HPDE6-E6E7 (cell line): ENCODE measurements at regions not wholly inside any gene's neighbourhood (a gene's known extent, or its start where the extent isn't known, plus 50 kb on each side); places are given as distances from the start of the nearest gene placed in this dataset.
"Not testable (repeated sequence)": the region's sequence is repeated elsewhere in the genome, so short reads cannot be mapped to it uniquely, and the experiment has no call there.

Experiments used
- DNase-seq: peaks from one replicate; pipeline ENCODE4 v3.0.0; 2011; ENCODE audit warnings: missing footprints; ENCODE audit errors: extremely low spot score

DNA sequence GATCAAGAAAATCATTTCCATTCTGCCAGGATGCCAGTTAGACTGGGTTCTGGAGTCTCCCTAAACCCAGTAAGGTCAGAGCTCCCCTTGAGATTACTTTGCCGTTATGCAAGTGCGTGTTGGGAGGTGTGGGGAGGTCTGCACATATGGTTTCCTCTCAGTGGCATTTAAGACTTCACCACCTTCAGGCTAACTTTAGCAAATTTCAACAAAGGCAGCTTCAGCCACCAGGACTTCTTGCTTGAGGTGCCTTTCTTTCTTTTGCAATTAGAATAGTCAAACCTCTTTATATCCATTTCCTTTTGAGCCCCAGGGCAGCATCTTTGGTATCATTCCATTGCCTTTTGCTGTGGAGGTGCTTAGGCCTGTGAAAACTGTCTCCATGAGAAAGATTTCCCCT lies 117.2 kb upstream of the CCND2 start:
- no peak for DNase-seq

DNA sequence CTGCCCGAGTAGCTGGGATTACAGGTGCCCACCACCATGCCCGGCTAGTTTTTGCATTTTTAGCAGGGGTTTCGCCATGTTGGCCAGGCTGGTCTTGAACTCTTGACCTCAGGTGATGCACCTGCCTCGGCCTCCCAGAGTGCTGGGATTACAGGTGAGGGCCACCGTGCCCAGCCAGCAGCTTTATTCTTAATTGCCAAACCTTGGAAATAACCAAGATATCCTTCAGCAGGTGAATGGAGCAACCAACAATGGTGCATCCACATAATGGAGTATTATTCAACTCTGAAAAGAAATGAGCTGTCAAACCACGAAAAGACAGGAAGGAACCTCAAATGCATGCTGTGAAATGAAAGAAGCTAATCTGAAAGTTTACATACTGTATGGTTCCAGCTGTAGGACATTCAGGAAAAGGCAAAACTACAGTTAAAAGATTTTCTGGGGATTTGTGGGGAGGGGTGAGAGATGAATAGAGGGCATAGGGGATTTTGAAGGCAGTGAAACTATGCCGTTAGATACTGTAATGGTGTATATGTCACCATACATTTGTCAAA lies 118.8 kb upstream of the CCND2 start:
- DNase-seq, result no peak

DNA sequence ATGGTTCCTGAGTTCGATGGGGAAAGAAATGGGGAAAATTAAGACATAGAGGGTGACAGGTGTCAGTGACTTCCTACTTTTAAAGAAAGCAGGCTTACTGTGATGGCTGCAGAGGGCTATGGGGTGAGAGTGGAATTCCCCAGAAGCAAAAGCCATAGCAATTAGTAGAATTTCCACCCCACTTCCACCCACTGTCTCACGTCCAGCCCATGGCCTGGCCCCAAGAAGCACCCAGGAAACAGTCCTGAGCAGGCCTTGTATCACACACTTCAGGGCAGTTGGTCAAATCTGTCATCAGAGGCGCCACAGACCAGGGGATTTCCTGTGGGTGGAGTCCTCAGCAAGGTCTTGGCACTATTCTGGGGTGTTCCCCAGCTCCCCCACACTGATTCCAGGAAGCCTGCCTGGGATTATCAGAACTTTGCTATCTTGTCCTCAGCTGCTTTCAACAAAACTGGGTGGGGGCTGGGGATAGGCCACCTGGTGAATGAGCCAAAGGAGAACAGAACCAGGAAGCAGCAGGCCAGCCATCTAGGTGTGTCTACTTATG lies 120.1 kb upstream of the CCND2 start:
- no peak for DNase-seq

DNA sequence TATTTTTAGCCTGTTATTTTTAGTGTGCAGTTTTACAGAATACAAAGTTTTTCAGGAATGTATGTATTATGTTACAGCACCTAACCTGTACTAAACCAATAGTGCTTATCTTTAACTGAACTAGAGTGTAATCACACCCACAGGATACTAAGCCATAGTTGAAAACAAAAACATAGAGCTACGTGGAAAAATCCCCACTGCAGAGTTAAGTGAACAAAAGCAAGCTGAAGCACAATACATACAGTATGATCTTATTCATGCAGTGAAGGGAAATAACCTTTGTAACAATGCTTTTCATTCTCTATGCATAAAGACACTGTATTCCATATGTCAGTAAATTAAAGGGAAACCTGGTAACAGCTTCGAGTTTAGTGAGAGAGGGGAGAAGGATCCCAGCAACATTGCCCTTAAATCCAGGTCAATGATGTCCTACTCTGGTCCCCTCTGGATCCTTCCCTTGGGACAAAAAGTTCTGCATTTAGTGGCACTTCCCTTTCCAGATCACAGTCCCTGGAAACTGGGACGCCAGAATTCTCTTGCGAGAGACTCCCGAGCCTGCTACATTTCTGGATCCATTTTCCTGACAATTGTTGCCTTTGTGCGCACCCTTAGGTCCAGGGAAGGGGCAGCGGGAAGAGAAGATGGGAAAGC lies 121.3 kb upstream of the CCND2 start:
- DNase-seq, result no peak

DNA sequence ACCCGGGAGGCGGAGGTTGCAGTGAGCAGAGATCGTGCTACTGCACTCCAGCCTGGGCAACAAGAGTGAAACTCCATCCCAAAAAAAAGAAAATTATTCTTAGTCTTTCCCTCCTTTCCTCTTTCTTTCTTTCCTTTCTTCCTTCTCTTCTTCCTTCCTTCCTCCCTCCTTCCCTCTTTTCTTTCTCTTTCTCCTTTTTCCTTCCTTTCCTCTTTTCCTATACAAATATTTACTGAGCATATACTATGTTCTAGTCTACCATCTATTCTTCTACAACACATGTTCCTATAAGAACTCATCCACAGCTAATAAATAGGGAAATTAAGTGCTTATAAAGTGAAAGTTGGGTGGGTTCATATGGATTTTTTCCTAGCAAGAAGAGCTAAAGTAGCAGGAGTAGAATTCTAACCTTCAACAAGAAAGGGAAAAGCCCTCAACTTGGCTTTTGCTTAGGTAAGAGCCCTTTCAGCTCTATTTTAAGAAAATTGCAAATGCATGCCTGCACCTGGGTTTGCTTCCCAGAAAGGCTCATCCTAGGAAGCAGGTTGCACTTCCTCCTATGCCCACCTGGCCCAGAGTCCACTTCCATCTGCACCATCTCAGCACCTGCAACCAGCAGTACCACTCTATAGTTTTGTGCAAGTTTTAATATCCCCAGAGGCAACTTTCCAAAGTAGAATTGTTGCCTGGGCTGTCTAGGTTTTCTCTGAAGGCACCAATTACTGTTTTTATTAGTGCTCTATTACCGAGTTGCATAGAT lies 122.0 kb upstream of the CCND2 start:
- DNase-seq, result no peak

DNA sequence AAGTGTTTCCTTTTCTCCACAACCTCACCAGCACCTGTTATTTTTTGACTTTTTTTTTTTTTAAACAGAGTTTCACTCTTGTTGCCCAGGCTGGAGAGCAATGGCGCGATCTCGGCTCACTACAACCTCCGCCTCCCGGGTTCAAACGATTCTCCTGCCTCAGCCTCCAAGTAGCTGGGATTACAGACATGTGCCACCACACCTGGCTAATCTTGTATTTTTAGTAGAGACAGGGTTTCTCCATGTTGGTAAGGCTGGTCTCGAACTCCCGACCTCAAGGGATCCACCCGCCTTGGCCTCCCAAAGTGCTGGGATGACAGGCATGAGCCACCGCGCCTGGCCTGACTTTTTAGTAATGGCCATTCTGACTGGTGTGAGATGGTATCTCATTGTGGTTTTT lies 123.2 kb upstream of the CCND2 start:
- not testable (repeated sequence) for DNase-seq

DNA sequence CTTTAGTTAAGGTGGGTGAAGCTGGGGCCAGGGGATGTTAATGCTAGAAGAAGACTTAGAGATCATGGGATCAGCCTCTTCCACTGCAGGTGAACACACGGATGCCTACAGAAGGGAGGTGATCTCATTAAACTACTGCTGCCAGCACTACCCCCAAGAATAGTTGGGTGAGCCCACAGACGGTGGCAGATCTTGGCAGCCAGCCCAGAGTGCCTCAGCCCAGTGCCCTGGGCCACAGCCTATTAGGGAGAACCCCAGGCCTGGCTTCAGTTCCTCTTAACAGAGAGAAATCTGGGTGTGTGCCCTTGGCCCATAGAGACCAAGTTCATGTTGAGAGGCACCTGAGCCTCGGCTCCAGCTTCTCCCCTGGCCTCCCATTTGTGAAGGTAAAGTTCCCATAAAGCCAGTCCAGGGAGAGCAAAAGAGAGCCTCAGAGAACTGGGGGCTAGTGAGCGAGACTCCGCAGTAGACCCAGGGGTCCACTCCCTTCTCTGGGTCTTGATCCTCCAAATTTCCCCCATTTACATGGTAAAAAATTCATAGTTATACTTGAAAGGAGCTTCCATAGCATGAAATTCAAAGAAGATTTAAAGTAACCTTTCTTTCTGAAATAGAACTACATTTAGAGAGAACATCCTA lies 125.0 kb upstream of the CCND2 start:
- DNase-seq, result no peak

DNA sequence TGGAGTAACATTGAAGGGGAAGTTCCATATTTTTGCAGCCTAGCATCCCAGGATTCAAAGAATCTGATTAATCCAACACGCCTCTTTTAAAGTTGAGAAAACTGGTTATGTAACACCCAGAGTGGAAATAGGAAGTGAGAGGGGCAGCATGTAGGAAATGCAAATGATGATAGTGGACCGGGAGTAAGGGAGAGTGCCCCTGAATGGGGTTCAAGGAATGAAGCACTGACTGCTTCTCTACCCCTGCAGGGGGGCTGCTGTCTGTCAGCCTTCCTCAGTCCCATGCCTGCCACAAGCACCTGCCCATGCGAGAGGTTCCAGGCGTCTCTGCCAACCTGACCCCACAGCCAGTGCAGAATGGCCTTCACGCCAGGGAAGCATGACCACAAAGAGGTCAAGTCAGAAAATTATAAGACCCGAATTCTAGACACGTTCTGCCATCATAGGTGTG lies 126.5 kb upstream of the CCND2 start:
- DNase-seq, result no peak

DNA sequence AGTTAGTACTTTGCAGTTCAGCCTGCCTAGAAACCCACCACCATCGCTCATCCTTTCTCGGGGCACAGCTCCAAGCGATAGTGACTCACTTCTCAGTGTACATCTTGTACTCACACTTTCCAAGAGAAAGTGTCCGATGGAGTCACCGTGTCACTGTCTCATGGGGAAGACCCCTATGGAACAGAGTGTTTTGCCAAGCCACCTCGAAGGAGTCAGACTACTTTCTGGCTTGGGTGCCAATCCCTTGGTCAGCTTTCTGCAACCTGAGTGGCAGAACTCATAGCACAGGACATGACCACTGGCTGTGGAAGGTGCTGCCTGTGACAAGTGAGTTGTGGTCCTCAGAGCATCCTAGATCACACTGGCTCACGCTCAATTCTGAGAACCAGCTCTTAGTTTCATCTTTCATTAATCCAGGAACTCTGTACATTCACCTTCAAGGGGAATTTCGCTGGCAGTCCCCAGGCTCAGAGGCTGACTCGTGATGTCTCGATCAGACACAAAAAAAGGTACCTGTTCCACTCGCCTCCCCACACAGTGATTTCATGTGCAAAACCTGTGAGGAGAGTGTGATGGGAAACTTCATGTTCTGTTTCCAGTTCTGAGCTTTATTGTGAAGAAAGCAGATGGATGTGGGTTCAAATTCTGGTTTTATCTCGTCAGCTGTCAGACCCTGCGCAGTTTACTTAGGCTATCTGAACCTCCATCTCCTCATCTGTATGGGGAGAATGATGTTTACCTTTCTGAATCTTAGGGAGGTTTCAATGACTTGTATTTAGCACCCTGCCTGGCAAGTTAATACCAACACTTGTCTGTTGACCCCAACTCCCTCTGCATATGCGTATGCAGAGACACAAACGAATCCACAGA lies 127.3 kb upstream of the CCND2 start:
- DNase-seq, result no peak

DNA sequence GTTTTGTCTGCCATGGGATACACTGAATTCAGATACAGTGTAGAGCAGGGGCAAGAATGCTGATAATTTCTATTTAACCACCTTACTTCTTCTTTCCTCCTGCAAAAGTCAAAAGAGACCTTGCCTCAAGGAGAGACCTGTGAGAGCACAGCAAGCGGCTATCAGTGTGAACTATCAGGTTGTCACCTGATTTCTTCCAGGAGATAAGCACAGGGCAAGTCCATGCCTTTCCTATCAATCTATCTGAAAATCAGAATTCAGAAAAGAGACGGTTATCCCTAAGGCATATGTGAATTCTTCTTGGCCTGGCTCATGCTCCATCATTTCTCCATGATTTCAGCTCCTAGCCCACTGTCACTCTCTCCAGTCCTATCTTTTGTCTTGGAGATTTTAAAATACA lies 128.9 kb upstream of the CCND2 start:
- no peak for DNase-seq

DNA sequence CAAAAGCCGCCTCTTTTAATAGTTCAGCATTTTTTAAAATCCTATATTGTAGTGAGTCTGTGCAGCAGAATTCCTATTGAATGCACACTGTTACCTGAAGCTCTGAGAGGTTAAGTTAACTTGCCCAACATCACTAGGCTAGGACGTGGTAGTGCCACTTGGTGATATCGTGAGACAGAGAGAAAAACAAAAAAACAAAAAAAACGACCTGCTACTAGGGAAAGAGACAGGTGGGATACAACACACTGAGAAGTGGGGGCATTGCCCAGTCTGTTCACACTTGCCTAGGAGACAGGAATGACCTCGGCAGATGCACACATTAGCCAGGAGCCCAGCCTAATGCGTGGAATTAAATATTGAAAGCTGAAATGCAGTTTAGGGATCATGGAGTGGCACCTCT lies 129.7 kb upstream of the CCND2 start:
- no peak for DNase-seq

DNA sequence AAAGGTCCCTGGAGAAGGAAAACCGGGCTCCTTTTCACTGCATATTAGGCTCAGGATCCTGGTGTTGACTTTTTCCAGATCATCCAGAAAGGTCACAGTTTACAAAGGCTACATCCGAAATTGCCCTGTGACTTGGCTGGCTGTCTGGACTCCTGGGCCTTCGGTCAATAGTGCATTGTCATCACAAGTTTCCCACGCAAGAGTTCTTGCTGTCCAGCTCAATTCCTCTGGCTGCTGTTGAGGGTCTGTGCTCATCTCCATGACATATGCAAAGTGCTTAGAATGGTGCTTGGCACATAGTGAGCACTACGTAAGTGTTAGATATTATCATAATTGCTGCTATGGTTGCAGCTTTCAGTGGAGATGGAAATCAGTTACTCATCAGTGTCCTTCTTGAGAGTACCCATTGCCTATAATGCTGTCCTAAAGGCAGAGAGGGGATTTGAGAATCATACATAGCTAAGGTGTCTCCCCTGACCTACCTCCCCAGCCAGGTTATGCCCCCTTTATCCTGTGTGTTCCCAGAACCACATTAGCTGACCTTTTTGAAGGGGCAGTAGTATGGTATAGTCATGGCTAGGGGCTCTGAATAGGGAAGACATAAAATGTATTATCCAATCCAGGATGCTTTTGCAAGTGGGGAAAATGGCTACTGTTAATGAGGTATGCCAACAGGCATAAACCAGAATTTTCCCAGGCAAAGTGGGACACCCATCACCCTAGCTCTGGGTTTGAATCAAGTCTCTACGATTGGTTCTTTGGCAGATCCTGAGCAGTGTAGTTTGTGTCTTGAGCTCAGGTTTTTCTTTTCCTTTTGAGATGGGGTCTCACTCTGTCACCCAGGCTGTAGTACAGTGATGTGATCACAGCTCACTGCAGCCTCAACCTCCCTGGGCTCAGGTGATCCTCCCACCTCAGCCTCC lies 132.0 kb upstream of the CCND2 start:
- DNase-seq, result no peak

DNA sequence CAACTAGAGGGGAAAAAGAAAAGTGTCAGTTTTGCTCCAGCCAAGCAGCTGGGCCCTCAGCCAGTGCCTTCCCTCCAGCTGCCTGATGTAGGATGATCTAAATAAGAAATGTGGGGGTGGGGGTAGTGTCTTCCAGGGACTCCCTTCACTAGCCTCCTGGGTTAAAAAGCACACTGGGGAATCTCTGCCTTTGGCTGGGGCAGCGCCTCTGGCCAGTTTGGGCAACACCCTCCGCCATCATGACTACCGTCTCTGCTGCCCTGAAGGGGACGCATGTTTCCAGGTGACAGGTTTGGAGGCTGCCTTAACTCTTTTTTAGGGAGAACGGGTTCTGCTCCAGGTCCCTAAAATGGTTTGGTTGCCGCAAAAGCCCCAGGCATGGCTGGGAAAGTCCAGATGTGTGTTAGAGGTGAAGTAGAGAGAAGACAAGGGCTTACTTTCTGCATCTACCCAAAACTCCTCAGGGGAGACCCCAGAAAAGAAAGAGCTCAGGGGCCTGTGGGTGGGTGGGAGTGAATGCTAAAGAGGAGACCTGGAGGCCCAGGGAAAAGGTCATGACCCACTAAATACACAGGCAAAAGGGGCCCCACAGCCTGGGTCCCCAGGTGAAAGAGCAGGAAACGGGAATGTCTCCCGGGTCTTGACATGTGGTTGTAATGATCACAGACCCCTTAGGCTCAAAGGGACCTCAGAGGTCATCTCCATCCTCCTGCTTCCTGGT lies 132.8 kb upstream of the CCND2 start:
- DNase-seq, result no peak

DNA sequence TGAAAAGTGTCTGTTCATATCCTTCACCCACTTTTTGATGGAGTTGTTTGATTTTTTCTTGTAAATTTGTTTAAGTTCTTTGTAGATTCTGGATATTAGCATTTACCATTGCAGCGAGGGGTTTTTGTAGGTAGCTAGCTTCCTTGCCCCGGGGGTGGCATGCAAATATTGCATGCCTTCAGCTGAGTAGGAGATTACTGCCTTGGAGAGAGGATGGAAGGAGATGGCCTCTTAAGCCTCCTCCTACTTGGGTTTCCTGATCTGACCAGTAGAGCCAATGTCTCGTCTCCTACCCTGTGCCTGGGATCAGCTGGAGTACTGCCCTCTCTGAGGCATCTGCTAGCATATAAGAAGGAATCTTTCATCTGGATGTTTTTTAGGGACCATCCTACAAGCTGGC lies 134.4 kb upstream of the CCND2 start:
- no peak for DNase-seq

DNA sequence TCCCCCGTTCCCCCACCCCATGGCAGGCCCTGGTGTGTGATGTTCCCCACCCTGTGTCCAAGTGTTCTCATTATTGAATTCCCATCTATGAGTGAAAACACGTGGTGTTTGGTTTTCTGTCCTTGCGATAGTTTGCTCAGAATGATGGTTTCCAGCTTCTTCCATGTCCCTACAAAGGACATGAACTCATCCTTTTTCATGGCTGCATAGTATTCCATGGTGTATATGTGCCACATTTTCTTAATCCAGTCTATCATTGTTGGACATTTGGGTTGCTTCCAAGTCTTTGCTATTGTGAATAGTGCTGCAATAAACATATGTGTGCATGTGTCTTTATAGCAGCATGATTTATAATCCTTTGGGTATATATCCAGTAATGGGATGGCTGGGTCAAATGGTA lies 135.0 kb upstream of the CCND2 start:
- not testable (repeated sequence) for DNase-seq

DNA sequence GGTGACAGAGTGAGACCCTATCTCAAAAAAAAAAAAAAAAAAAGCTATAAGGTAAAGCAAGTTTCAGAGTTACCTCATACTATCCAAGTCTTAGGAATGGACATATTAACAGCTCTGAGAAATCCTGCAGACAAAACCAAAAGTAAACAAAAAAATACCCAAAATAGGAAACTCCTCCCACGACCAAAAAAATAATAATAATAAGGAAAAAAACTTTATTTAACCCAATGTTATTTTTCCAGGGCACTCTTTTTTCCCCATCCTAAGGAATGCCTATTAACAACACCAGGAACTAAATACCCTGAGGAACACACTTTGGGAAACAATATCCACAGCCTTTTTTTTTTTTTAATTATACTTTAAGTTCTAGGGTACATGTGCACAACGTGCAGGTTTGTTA lies 135.5 kb upstream of the CCND2 start:
- DNase-seq, result no peak

DNA sequence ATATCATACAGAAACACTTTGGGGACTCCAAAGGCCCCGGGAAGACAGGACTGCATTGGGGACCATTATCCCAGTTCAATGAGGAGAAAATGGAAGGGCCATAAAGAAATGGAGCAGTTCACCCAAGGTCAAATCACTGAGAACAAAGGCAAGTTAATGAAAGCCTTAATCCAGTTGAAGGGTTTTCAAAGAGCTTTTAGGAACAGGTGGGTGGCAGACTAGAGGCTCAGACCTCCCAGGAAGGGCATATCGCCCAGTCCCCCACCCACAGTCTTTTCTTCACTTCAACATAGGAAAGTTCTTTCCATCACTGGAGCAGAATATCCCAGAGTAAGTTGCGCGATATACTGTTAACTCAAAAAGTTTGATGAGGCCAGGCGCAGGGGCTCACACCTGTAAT lies 136.1 kb upstream of the CCND2 start:
- no peak for DNase-seq

DNA sequence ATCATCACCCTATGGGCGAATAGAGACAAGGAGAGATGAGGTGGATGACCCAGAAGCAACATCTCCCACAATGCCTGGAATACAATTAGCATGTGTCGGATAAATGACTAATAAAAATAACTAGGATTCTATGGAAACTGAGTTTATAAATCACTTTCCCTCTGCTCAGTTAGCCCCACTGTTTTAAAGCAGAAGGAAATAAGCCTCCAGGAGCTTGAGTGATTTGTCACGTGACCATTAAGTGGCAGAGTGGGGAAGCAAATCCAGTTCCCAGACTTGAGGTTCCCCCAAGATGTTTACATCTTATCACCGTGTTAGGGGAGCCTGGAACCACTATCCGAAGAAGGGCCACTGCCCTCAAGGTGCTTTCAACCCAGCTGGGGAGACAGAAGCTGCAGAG lies 136.5 kb upstream of the CCND2 start:
- no peak for DNase-seq

DNA sequence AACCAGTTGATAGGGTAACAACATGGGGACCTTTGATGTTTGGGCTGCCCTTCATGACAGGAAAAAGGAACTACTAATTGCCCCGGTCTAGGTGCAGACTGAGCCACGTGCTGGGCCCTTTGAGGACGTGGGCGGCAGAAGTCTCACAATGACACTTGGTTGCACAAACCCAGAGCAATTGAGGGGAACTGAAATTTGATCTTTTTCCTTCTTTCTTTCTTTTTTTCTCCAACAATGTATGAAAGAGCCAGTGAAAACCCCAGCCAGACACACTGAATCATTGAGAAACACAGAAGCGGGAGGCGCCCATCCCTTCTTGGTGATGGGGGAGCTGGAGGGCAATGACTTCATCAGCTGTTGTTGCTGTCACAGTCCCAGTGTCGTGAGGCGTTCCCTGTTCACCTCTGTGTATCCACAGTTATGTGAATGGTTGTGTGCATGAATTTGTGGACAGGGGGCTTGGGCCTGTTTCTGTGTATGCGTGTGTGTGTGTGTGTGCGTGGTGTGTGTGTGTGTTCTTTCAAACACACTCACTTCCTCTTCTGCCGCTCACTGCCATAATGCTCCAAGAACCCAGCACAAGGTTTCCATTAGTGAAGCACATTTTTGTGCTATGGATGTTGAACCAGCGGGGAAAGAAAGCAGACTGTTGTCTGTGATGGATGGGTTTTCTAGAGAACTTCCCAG lies 137.5 kb upstream of the CCND2 start:
- DNase-seq, result peak; percentile 58
